GM18868 (cell line): ENCODE measurements at regions not wholly inside any gene's neighbourhood (a gene's known extent, or its start where the extent isn't known, plus 50 kb on each side); places are given as distances from the start of the nearest gene placed in this dataset.
"Not testable (repeated sequence)": the region's sequence is repeated elsewhere in the genome, so short reads cannot be mapped to it uniquely, and the experiment has no call there.

Source experiments
- ATAC-seq: cut with Tn5 transposase; IDR thresholded peaks from one replicate; pipeline ENCODE4 v1.9.1; 2021; ENCODE audit warnings: mild to moderate bottlenecking, moderate library complexity; ENCODE audit not compliant: unreplicated experiment

DNA sequence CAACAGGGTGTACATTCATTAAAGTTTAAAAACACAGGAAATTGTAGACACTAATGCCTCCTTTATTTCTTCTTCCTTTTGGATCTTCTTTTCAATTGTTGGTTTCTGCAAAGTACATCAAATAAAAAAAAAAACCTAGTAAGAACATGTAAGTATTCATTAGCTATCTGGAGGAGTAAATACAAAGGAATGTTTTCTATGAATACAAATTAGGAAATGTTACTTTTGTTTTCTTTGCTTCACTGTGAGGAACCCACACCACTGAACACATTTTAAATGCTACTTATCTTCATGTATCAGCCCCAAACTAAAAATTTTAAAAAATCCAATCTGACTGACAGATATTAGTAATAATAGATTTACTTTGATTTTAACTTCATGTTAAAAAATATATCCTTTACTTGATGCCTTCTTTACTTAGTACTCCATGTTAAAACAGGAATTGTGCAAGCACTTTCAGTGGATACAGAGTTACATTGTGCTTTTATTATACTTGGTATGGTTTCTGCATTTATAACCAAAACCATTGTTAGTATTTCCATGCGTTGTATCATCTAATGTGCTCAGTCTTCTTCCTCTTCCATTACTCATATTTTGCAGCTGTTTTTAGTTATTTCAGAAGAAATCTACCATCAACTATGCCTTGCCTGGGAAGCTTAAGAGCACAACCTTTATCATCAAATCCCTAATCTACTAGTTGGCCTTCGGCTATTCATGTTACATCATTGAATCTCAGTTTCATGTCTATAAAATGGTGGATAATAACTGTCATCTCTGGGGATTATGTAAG, 236.9 kb upstream of the DPYD start:
- ATAC-seq, result no peak

DNA sequence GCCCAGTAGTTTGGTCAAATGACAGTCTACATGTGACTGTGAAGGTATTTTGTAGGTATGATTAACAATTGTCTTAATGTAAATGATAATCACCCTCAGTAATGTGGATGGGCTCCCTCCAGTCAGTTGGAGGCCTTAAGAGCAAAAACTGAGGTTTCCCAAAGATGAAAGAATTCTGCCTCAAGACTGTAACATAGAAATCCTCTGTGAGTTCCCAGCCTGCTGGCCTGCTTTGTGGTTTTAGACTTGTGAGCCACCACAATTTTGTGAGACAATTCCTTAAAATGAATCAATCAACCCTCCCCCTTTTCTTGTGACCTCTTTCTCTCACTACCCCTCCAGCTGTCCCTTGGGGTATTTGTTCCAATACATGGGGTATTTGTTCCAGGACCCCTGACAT, 226.4 kb upstream of the DPYD start:
- no peak for ATAC-seq

DNA sequence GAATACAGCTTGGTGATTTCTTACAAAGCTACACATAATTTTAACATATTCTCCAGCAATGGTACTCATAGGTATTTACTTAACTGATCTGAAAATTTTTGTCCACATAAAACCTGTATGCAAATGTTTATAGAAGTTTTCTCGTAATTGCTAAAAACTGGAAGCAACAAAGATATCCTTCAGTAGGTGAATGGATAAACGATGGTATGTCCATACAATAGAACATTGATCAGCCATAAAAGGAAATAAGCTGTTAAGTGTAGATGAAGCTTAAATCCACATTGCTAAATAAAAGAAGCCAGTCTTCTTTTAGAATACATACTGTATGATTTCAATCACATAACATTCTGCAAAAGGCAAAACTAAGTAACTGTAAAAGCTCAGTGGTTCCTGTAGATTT, 224.8 kb upstream of the DPYD start:
- no peak for ATAC-seq

DNA sequence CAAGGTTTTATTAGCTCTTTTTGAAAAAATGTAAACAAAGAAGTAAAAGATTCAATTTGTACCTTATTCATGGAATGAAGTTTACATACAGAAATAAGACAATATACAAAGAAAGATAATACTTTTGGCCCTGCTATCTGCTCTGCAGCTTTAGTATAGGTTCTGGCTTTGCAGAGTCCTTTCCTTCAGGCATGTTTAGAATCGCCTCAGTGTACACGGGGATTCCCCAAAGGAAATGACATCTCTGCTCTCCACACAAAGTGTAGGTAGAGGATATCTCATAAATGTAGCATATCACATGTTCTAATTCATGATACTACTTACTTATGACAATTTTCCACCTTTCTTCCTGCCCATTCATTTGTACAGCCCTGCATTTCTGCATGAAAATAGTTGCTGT, 222.6 kb upstream of the DPYD start:
- peak; percentile 75 for ATAC-seq

DNA sequence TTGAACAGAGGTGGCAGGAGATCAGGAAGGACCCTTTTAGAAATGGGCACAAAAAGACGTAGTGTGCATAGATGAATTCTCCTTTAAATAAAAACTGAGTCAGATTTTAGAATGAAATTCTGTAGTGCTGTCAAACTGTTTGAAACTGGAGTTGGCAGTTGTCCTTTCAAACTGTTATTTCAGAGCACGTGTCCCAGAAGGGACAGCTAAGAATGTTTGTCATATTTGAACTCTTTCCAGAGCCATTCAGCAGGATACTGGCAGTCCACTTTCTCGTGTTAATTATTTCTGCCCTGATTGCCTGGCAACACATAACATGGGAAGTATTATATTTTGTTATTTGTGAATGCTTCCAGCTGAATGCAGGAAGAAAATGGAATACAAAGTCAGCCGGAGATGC, 212.3 kb upstream of the DPYD start:
- ATAC-seq, result no peak

DNA sequence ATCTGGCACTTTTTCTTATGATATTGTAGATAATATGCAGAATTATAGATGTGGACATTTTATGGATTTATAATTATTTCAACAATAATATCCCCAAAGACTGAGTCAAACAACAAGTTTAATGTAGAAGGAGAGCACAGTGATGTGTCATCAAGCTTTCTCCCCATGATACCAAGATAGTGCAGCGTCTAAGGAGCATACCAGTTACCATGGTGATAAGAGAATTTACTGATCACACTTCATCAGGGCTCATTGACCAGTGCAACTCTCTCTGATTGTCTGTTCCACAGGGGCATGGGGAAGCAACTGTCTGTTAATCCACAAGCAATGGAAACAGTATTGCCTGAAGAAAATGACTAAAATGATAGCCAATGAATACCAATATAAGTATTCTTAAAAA, 209.6 kb upstream of the DPYD start:
- no peak for ATAC-seq

DNA sequence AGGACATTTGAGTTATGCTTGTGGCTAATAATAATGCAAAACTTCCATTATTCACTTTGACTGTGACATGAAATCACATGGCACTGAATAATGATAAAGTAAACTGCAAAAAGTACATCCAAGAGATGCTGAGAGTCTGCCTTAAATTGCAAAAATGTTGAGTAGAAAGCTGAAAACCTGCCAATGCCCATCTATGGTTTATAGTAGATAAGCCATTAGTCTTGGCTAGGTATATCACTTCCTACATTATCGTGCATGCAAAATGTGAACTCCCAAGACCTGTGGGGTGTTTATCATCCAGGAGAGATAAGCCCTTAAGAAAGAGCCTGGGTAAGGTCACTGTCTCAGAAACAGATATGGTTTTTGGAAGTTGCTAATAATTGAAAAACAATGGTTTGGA, 208.7 kb upstream of the DPYD start:
- no peak for ATAC-seq

DNA sequence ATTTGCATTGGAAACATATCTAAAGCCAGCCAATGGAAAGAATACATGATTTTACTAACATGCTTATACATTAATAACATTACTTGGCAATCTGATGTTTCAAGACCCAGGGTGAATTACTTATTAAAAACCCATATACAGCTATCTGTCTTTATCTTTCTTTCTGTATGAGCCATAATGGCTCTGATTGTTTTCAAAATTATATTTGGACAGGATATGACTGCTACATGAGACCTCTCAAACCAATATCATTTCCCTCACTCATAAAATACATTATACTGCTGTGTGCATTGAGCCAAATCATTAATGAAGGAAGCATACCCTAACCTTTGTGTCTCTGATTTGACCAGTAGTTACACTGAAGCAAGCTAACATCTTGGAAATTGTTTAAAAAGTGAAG, 205.9 kb upstream of the DPYD start:
- no peak for ATAC-seq

DNA sequence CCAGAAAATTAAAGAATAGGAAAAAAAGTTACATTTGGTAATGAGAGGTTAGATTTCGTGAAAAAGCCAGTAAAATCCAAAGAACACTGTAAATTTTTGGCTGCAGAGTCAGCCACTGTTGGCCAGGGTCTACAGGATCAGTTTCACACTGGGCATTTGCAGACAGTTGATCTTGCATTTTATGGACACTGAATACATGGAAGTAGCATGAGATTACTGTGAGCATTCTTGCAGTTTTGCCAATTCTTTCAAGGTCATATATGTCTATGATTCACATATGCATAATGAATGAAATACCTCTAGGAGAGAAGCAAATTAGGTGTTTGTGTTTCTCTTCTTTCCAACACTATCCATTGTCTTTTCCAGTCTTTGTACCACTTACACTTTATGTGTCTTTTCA, 200.8 kb upstream of the DPYD start:
- ATAC-seq, result no peak

DNA sequence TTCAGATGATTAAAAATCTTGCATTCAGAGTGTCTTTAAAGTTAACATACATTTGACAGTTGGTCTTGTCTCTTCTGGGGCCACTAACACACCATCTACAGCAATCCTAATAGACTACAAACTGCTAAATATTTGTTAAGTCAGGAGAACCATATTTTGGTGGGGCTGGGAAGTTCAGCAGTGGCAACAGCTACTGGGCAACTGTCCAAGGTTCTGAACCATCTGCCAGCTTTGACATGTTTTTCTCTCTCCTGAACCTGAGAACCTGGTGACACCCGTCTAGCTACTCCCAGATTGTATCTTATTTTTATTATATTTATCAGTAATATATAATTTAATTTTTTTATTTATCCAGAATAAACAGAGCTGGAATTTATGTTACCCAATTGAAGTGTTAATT, 199.0 kb upstream of the DPYD start:
- no peak for ATAC-seq

DNA sequence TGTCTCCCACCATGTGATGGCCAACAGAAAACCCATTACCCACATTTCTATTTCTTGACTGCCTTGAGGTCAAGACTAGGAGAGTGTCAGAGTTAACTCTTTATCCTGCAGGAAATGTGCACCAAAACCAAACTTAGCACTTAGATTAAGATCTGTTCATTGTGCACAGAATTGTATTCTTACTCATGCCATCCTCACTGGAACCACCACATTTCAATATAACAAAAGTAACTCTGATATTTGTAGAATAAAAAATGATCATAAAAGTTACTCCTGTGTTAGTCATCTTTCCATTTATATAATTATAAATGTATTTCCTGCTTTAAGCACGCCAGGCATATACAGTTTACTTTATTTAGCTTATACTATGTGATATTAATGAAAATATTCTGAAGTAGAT, 193.0 kb upstream of the DPYD start:
- ATAC-seq, result no peak

DNA sequence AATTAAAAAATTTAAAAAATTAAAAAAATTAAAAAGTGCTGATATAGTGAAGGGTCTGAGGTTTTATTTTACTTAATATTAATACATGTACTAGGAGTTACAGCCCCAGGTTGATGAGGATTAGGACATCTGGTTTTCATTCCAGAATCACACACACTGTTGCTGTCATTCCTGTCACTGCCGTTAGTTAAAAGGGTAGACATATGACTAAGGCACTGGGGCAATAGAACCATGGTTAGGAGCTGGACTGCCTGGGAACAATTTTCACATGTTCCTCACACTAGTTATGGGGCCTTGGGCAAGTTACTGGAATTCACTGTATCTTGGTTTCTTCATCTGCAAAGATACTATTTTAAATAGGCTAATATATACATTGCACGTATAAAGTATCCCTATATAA, 191.8 kb upstream of the DPYD start:
- no peak for ATAC-seq

DNA sequence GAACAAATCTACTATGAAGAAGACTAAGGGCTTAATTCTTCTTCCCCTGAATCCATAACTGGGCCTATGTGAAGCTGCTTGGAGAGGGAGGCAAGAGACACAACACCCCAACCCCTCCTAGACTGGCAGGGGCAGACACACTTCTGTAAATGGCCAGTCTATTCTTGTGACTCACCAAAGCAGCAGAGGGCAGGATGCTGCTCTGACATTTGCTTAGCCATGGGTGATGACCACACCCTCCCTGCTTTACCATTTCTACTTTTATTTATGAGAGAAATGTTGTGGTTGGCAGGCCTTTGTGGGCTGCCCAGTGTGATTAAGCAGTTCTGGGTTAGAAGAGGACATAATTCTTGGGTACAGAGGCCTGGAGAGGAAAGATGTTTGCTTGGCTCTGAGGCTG, 189.8 kb upstream of the DPYD start:
- no peak for ATAC-seq

DNA sequence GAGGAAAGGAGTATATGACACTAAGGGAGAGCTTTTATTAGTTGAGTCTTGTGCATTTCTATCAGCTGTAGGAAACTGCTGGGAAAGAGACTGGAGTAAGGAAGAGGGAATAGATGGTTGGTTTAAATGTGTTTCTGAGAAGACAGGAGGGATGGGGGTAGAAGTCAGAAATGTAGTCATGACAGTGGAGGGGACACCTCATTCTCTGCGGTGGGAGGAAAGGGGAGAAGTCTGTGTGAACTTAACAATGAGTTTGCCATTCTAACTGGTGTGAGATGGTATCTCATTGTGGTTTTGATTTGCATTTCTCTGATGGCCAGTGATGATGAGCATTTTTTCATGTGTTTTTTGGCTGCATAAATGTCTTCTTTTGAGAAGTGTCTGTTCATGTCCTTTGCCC, 187.5 kb upstream of the DPYD start:
- ATAC-seq, result not testable (repeated sequence)

DNA sequence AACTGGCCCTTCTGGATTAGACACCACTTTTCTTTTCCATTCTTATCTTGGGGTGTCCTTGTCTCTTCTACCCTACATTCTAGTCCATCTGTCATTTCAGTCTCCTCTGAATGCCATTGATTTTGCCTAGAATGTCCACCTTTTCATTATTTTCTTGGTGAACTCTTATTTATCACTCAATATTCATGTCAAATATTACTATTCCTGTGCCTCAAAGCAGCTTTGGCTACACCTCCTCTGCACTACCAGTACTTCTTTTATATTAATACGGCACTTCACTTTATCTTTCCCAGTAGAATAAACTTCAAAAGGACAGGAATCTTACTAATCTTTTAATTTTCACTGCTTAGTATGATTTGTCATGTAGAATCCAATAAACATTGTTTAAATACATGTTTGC, 186.4 kb upstream of the DPYD start:
- ATAC-seq, result no peak

DNA sequence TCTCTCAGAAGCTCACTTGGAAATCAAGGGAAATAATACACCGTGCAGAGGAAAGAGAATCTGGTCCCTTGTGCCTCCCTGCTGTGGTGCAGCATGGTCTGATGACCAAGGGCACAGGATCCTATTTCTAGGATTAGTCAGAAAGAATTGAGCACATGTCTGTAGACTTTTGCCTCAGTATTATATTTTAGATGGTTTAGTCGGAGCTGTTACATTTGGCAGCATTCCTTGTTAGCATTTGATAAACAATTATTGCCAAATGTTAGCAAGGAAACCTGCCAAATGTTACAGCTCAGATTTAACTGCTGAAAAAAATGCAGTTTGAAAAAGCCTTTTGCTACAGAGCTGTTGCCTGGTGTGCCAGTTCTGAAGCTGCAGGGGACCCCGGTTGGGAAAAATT, 183.5 kb upstream of the DPYD start:
- no peak for ATAC-seq

DNA sequence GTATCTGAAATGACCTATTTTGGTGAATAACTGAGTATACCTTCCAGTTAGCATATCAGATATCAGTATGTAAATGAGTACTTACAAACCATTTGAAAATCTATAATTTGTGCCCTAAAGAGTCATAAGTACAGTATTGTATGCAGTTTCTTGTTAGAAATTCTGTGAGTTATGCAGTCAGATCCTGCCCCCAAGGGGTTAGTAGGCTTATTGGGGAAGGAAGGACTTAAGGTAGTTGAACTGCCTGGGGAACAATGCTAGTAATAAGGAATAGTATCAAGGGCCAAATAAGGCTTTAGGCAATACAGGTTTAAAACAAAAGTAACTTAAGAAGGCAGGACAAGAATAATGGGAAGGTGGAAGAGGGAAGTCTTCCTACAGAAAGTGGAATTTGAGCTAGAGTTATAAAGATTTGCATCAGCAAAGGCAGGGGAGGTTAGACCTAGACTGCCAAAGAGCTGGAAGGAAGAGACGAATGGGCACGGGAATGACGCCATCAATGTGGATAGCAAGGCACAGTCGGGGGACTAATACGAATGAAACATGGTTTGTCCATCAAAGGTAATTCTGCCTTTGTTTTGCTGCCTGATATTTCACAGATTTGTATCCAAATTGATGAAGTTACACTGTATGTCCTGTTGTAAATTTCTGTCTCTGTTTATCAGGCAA, 182.9 kb upstream of the DPYD start:
- no peak for ATAC-seq

DNA sequence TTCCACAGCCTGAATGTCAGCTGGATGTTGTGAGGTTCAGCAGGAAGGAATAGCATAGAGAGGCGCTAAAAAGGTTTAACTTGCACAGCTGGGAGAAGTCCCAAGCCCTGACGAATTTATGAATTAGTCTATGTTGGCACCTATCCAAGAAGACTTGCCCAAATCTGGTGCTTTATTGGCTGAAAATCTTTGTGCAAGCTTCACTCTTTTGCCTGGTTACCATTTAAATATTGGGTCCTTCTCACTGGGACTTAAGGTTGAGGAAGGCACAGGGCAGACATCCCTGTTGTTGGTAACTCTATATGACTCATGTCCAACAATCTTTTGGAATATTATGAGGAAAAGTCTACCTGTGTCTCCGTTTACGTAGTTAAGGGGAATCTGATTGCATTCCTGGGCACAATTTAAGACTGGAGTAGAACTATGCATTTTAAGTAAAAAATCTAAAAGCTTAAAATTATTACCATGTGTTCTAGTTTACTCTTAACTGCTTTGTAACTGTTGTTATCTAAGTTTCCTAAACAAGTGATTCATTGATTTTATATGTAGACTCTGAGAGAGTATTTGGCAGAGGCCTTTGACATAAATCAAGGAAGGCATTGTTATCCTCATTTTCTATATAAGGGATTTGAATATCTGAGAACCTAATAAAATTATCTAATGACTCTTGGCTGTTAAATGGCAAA, 181.7 kb upstream of the DPYD start:
- no peak for ATAC-seq

DNA sequence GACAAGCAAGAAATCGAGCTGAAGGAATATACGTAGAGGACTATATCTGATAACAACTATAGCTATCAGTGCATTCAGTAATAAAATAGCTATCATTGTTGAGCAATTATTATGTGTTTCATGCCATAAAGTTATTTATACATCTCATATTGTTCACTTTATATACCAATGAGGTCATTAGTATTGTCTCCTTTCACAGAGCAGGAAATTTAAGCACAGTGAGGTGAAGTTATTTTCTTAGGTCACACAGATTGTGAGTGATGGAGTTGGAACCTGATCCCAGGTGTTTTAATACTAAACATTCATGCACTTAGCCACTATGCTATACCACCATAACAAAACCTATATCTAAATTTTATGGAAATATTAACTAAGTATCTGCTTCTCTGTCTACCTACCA, 180.5 kb upstream of the DPYD start:
- no peak for ATAC-seq

DNA sequence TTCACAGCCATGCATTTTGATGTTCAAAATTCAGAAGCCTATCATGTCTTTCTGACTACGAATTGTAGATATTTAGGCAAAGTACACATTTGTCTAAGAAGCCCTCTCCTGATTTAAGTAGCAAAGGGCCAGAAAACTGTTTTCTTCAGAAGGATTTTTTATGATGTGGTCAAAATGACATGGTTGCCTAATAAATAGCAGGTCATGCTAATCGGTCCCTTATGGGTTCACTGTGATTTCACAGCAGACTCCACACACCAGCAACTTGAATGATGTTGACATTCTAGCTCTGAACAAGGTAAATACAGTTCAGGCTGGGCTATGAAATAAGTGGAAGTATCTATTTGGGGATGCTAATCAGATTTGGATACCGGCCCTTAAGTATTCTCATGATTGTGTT, 178.7 kb upstream of the DPYD start:
- no peak for ATAC-seq

DNA sequence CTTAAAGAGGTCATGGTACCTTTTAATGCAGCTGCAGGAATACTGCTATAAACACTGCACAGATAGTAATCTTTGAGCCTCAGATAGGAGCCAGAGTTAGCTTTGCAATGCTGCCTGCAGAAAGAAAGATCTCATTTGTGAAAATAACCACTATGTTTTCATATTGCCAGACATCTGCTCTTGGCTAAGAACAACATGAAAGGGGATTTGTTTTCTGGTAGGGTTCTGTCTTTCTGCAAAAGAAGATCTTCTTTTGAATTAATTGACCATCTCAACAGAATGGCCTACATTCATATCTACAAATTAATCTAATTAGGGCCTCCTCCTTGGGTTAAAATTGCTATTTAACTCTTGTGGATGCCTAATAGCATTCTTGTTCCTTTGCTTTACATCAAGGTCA, 177.6 kb upstream of the DPYD start:
- no peak for ATAC-seq

DNA sequence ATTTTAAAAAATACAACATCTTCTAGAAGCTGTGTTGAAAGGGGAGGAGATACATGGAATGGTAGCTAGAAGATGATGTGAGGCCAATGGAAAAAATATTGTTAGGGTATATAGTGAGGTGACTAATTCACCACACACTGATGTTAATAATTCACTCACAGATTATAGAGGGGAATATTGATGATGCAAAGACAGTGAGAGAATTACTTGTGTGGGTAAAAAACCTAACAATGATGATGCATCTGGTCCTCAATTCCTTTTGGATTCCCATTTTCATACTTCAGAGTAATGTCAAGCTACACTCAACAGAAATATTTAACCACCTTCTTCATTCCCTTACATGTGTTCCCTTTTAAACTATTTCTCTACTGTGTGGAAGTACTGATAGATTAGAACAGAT, 169.5 kb upstream of the DPYD start:
- ATAC-seq, result no peak
